Smooth muscle cell (in vitro differentiated cells): ENCODE measurements at regions not wholly inside any gene's neighbourhood (a gene's known extent, or its start where the extent isn't known, plus 50 kb on each side); places are given as distances from the start of the nearest gene placed in this dataset.
"Not testable (repeated sequence)": the region's sequence is repeated elsewhere in the genome, so short reads cannot be mapped to it uniquely, and the experiment has no call there.

Experiments
- DNase-seq: peaks from one replicate; lab custom pipeline; 2025; ENCODE audit not compliant: unreplicated experiment; lab: John Stamatoyannopoulos, UW
- H2AFZ ChIP-seq: fragments of 200-600 bp; sonication (generic); 2 replicates; pipeline ENCODE4 v1.6.0; 2016; ENCODE audit warnings: antibody characterized with exemption, low read depth, mild to moderate bottlenecking
- H3F3A ChIP-seq: fragments of 200-600 bp; sonication (generic); 2 replicates; pipeline ENCODE4 v1.6.0; 2017; ENCODE audit warnings: antibody characterized with exemption, low read depth
- H3K27ac ChIP-seq: fragments of 200-600 bp; sonication (generic); 2 replicates; pipeline ENCODE4 v1.5.1; 2016; ENCODE audit warnings: low read depth, mild to moderate bottlenecking
- H3K27me3 ChIP-seq: fragments of 200-600 bp; sonication (generic); 2 replicates; pipeline ENCODE4 v1.6.1; 2016; ENCODE audit warnings: low read depth, mild to moderate bottlenecking
- H3K36me3 ChIP-seq: fragments of 200-600 bp; sonication (generic); 2 replicates; pipeline ENCODE4 v1.5.1; 2016; ENCODE audit warnings: low read depth
- H3K4me1 ChIP-seq: fragments of 200-600 bp; sonication (generic); 2 replicates; pipeline ENCODE4 v1.5.1; 2016; ENCODE audit warnings: low read depth
- H3K4me2 ChIP-seq: fragments of 200-600 bp; sonication (generic); 2 replicates; pipeline ENCODE4 v1.6.0; 2016; ENCODE audit warnings: mild to moderate bottlenecking
- H3K4me3 ChIP-seq: fragments of 200-600 bp; sonication (generic); 2 replicates; pipeline ENCODE4 v1.5.1; 2016; ENCODE audit warnings: mild to moderate bottlenecking
- H3K79me2 ChIP-seq: fragments of 200-600 bp; sonication (generic); 2 replicates; pipeline ENCODE4 v1.6.0; 2016; ENCODE audit warnings: low read depth, mild to moderate bottlenecking
- H3K9ac ChIP-seq: fragments of 200-600 bp; sonication (generic); 2 replicates; pipeline ENCODE4 v1.6.0; 2016; ENCODE audit warnings: low read depth
- H3K9me3 ChIP-seq: fragments of 200-600 bp; sonication (generic); replicated peaks from 2 replicates; pipeline ENCODE4 v1.5.1; 2016; ENCODE audit warnings: low read depth
- H4K20me1 ChIP-seq: fragments of 200-600 bp; sonication (generic); 2 replicates; pipeline ENCODE4 v1.6.0; 2016; ENCODE audit warnings: low read depth
- CTCF ChIP-seq: fragments of 200-600 bp; sonication (generic); IDR thresholded peaks from 2 replicates; pipeline ENCODE4 v1.5.1; 2017; ENCODE audit warnings: borderline replicate concordance, mild to moderate bottlenecking, antibody characterized with exemption; ENCODE audit not compliant: insufficient read depth, poor library complexity, severe bottlenecking
- WGBS: methylation state at CpG from one replicate; pipeline ENCODE4 v1.1.7; 2016; ENCODE audit warnings: low lambda C conversion rate; 5-methylcytosine and 5-hydroxymethylcytosine counted together

- Histone ChIP-seq H3K4me3 (no peak overlapping the region), H3K4me2 (no peak overlapping the region), H3K27me3 (no peaks in the 10 kb centered on the region), H3K9me3 (peaks cover 7% of the 10 kb centered on the region), H3K79me2 (no peaks in the 10 kb centered on the region), H3K36me3 (no peaks in the 10 kb centered on the region), H4K20me1 (no peaks in the 10 kb centered on the region), H3K4me1 (no peaks in the 10 kb centered on the region), H3F3A (no peaks in the 10 kb centered on the region), H3K9ac (no peak overlapping the region), H2AFZ (no peak overlapping the region), H3K27ac (no peak overlapping the region)
- 65% methylated on average over 14 of the region's 14 CpGs for WGBS
- no peak for DNase-seq
- no peak for TF ChIP-seq CTCF
Measured at GRCh38 chr19:56976995-56977906, 136.7 kb upstream of the PEG3 start.

GRCh38 chr19:56978023-56978565 lies 137.6 kb upstream of the PEG3 start:
- no peaks in the 10 kb centered on the region for H3K4me1 ChIP-seq
- no peaks in the 10 kb centered on the region for H3K79me2 ChIP-seq
- no peak overlapping the region for H3K4me3 ChIP-seq
- no peak for TF ChIP-seq CTCF
- H4K20me1 ChIP-seq = no peaks in the 10 kb centered on the region
- no peak overlapping the region for H2AFZ ChIP-seq
- peaks cover 7% of the 10 kb centered on the region for H3K9me3 ChIP-seq
- no peaks in the 10 kb centered on the region for H3K36me3 ChIP-seq
- no peak overlapping the region for H3K4me2 ChIP-seq
- H3K27ac ChIP-seq = no peak overlapping the region
- no peaks in the 10 kb centered on the region for H3K27me3 ChIP-seq
- 82% methylated on average over 20 of the region's 20 CpGs for WGBS
- no peaks in the 10 kb centered on the region for H3F3A ChIP-seq
- no peak for DNase-seq
- H3K9ac ChIP-seq = no peak overlapping the region

GRCh38 chr19:56980326-56980725 lies 139.5 kb upstream of the USP29 start:
- H3K9me3 ChIP-seq, H3K9ac ChIP-seq, H3F3A ChIP-seq, H3K4me3 ChIP-seq, H3K27ac ChIP-seq, H4K20me1 ChIP-seq, H2AFZ ChIP-seq, DNase-seq, H3K4me1 ChIP-seq, H3K4me2 ChIP-seq, H3K79me2 ChIP-seq, H3K36me3 ChIP-seq, H3K27me3 ChIP-seq: not testable (repeated sequence)
- 72% methylated on average over 7 of the region's 7 CpGs for WGBS

- Histone ChIP-seq H3K9ac (no peak overlapping the region), H4K20me1 (no peaks in the 10 kb centered on the region), H3K79me2 (no peaks in the 10 kb centered on the region), H3K36me3 (no peaks in the 10 kb centered on the region), H3K27me3 (no peaks in the 10 kb centered on the region), H3K9me3 (peaks cover 3% of the 10 kb centered on the region), H3F3A (no peaks in the 10 kb centered on the region), H3K27ac (no peak overlapping the region), H3K4me3 (no peak overlapping the region), H3K4me1 (no peaks in the 10 kb centered on the region), H3K4me2 (no peak overlapping the region), H2AFZ (no peak overlapping the region)
- TF ChIP-seq CTCF = no peak
- DNase-seq = no peak
- 84% methylated on average over 16 of the region's 16 CpGs for WGBS
Measured at GRCh38 chr19:56980906-56981305, 138.9 kb upstream of the USP29 start.

- H3K79me2 ChIP-seq, H3K27me3 ChIP-seq, H3K36me3 ChIP-seq, H3K9ac ChIP-seq, H3K9me3 ChIP-seq, H2AFZ ChIP-seq, DNase-seq, H4K20me1 ChIP-seq, H3K4me3 ChIP-seq, H3K27ac ChIP-seq, H3F3A ChIP-seq, H3K4me1 ChIP-seq, H3K4me2 ChIP-seq: not testable (repeated sequence)
- 81% methylated on average over 10 of the region's 10 CpGs for WGBS
Measured at GRCh38 chr19:56981440-56981839, 138.3 kb upstream of the USP29 start.
